ENCODE measurements at regions not wholly inside any gene's neighbourhood (a gene's known extent, or its start where the extent isn't known, plus 50 kb on each side); places are given as distances from the start of the nearest gene placed in this dataset.

- no peak for TF ChIP-seq CTCF (IDR thresholded peaks at IDR 0.05; ENCODE audit: low read depth, low read length)
- H3K4me3 ChIP-seq (ENCODE audit: low read depth, low read length), result no peak overlapping the region
Measured at GRCh38 chr13:74414458-74414857, 280.3 kb upstream of the KLF12 start.

- H3K4me3 ChIP-seq (ENCODE audit: low read depth, low read length), result no peak overlapping the region
- TF ChIP-seq CTCF (IDR thresholded peaks at IDR 0.05; ENCODE audit: low read depth, low read length), result no peak
Measured at GRCh38 chr13:74413482-74413881, 279.3 kb upstream of the KLF12 start.

GRCh38 chr13:74409551-74409950, 275.3 kb upstream of the KLF12 start:
- TF ChIP-seq CTCF (IDR thresholded peaks at IDR 0.05; ENCODE audit: low read depth, low read length), result no peak

GRCh38 chr13:74406420-74406819, 272.2 kb upstream of the KLF12 start:
- no peak for TF ChIP-seq CTCF (IDR thresholded peaks at IDR 0.05; ENCODE audit: low read depth, low read length)
- no peak overlapping the region for H3K4me3 ChIP-seq (ENCODE audit: low read depth, low read length)

More at GRCh38 chr13:74409551-74409950, 275.3 kb upstream of the KLF12 start:
- H3K4me3 ChIP-seq (ENCODE audit: low read depth, low read length), result no peak overlapping the region

GRCh38 chr13:74398599-74398998, 264.4 kb upstream of the KLF12 start:
- no peak for TF ChIP-seq CTCF (IDR thresholded peaks at IDR 0.05; ENCODE audit: low read depth, low read length)

GRCh38 chr13:74389056-74389455, 254.9 kb upstream of the KLF12 start:
- H3K4me3 ChIP-seq (ENCODE audit: low read depth, low read length), result no peak overlapping the region
- no peak for TF ChIP-seq CTCF (IDR thresholded peaks at IDR 0.05; ENCODE audit: low read depth, low read length)

More at GRCh38 chr13:74398599-74398998, 264.4 kb upstream of the KLF12 start:
- H3K4me3 ChIP-seq (ENCODE audit: low read depth, low read length), result no peak overlapping the region

GRCh38 chr13:74388626-74389025, 254.4 kb upstream of the KLF12 start:
- no peak overlapping the region for H3K4me3 ChIP-seq (ENCODE audit: low read depth, low read length)

More at GRCh38 chr13:74388626-74389025, 254.4 kb upstream of the KLF12 start:
- TF ChIP-seq CTCF (IDR thresholded peaks at IDR 0.05; ENCODE audit: low read depth, low read length), result no peak
